Natural killer cell (primary cell): ENCODE measurements at regions not wholly inside any gene's neighbourhood (a gene's known extent, or its start where the extent isn't known, plus 50 kb on each side); places are given as distances from the start of the nearest gene placed in this dataset.

Experiments used
- ATAC-seq, 3 donors: fragments of 150-1000 bp in 2 of 3; fragments of 200-7000 bp in 1 of 3; cut with Tn5 transposase; 1 replicate in 1 of 3; 2 replicates in 2 of 3; pipeline ENCODE4 v1.10.0; 2021; ENCODE audit warnings: mild to moderate bottlenecking in 2 of 3, moderate library complexity in 2 of 3
- DNase-seq, 2 donors: peaks; one replicate each; pipeline versions ENCODE4 v3.0.0 to v3.0.0-alpha.2; 2013 to 2021; ENCODE audit warnings: mixed read lengths in 1 of 2
- H3K27ac ChIP-seq: one replicate; pipeline ENCODE4 v1.5.1; 2013; ENCODE audit warnings: mild to moderate bottlenecking, low read length
- H3K27me3 ChIP-seq: one replicate; pipeline ENCODE4 v1.6.1; 2013; ENCODE audit warnings: low read length; ENCODE audit not compliant: control insufficient read depth, insufficient read depth
- H3K36me3 ChIP-seq: one replicate; pipeline ENCODE4 v1.6.1; 2013; ENCODE audit warnings: low read length; ENCODE audit not compliant: control insufficient read depth, insufficient read depth
- H3K4me1 ChIP-seq: one replicate; pipeline ENCODE4 v1.6.1; 2013; ENCODE audit warnings: low read length; ENCODE audit not compliant: control insufficient read depth, insufficient read depth
- H3K4me3 ChIP-seq: one replicate; pipeline ENCODE4 v1.5.1; 2013; ENCODE audit warnings: low read length
- H3K9me3 ChIP-seq: one replicate; pipeline ENCODE4 v1.6.1; 2013; ENCODE audit warnings: low read length; ENCODE audit not compliant: control insufficient read depth, insufficient read depth
- H3K27ac Mint-ChIP-seq, 2 donors: one replicate each; pipeline ENCODE4 v1.8.0; 2022; ENCODE audit warnings: mild to moderate bottlenecking in 2 of 2, mixed read lengths in 2 of 2, moderate library complexity in 1 of 2
- H3K27me3 Mint-ChIP-seq, 2 donors: one replicate each; pipeline ENCODE4 v1.8.0; 2022; ENCODE audit warnings: low read depth in 2 of 2, mixed read lengths in 2 of 2
- H3K36me3 Mint-ChIP-seq: one replicate; pipeline ENCODE4 v1.8.0; 2022; ENCODE audit warnings: mixed read lengths
- H3K4me1 Mint-ChIP-seq, 2 donors: one replicate each; pipeline ENCODE4 v1.8.0; 2022; ENCODE audit warnings: mixed read lengths in 2 of 2
- H3K4me3 Mint-ChIP-seq: one replicate; pipeline ENCODE4 v1.8.0; 2022; ENCODE audit warnings: mild to moderate bottlenecking, moderate library complexity, mixed read lengths
- H3K9me3 Mint-ChIP-seq, 2 donors: one replicate each; pipeline ENCODE4 v1.8.0; 2022; ENCODE audit warnings: mixed read lengths in 2 of 2
- CTCF ChIP-seq: fragments of 200-600 bp; IDR thresholded peaks from one replicate; pipeline ENCODE4 v1.8.0; 2022; ENCODE audit warnings: antibody characterized with exemption
- WGBS: methylation state at CpG from one replicate; pipeline ENCODE4 v1.1.7; 2013; ENCODE audit warnings: missing lambda C conversion rate; ENCODE audit not compliant: insufficient coverage; 5-methylcytosine and 5-hydroxymethylcytosine counted together
- intact Hi-C: fragments of 100-400 bp; cut with micrococcal nuclease; formaldehyde crosslinking; loops from one replicate; pipeline ENCODE4 v1.14.2; 2022

- H3K9me3 Mint-ChIP-seq, result no peaks in the 10 kb centered on the region
- DNase-seq, result no peak
- H3K9me3 ChIP-seq, result no peaks in the 10 kb centered on the region
Measured at GRCh38 chr2:497770-498492, 179.3 kb downstream of the TMEM18 start.

GRCh38 chr2:496729-497128 lies 180.5 kb downstream of the TMEM18 start:
- H3K4me3 Mint-ChIP-seq, result no peak overlapping the region
- H3K9me3 ChIP-seq, result no peaks in the 10 kb centered on the region
- intact Hi-C loops, result no loop called here
- DNase-seq (no peak), ATAC-seq (no peak)
- H3K36me3 Mint-ChIP-seq, result no peaks in the 10 kb centered on the region
- peaks cover 7 to 9% of the 10 kb centered on the region in 2 donors for H3K4me1 Mint-ChIP-seq
- no peaks in the 10 kb centered on the region for H3K27me3 ChIP-seq
- H3K36me3 ChIP-seq, result no peaks in the 10 kb centered on the region
- H3K4me3 ChIP-seq, result no peak overlapping the region
- H3K27ac ChIP-seq, result no peak overlapping the region
- no peaks in the 10 kb centered on the region for H3K4me1 ChIP-seq
- peaks cover 12 to 14% of the 10 kb centered on the region in 2 donors for H3K27me3 Mint-ChIP-seq
- H3K27ac Mint-ChIP-seq, result no peak overlapping the region
- TF ChIP-seq CTCF, result no peak
- 92% methylated on average over 24 of the region's 24 CpGs for WGBS
- H3K9me3 Mint-ChIP-seq, result no peaks in the 10 kb centered on the region

More at GRCh38 chr2:497770-498492, 179.3 kb downstream of the TMEM18 start:
- intact Hi-C loops, result no loop called here
- TF ChIP-seq CTCF, result no peak
- Mint-ChIP-seq H3K36me3 (no peaks in the 10 kb centered on the region), H3K4me3 (no peak overlapping the region), H3K27ac (no peak overlapping the region), H3K27me3 (peaks cover 4 to 7% of the 10 kb centered on the region in 2 donors), H3K4me1 (peaks cover 7 to 9% of the 10 kb centered on the region in 2 donors)
- H3K4me3 ChIP-seq, result no peak overlapping the region
- H3K27ac ChIP-seq, result no peak overlapping the region
- WGBS, result 84% methylated on average over 9 of the region's 9 CpGs
- H3K27me3 ChIP-seq, result no peaks in the 10 kb centered on the region
- no peaks in the 10 kb centered on the region for H3K36me3 ChIP-seq
- no peak for ATAC-seq
- no peaks in the 10 kb centered on the region for H3K4me1 ChIP-seq

GRCh38 chr2:495745-496275 lies 181.4 kb downstream of the TMEM18 start:
- Histone ChIP-seq H3K27me3 (no peaks in the 10 kb centered on the region), H3K4me3 (no peak overlapping the region), H3K4me1 (no peaks in the 10 kb centered on the region), H3K27ac (no peak overlapping the region), H3K36me3 (no peaks in the 10 kb centered on the region), H3K9me3 (no peaks in the 10 kb centered on the region)
- Mint-ChIP-seq H3K27me3 (peaks cover 12 to 17% of the 10 kb centered on the region in 2 donors), H3K36me3 (no peaks in the 10 kb centered on the region), H3K9me3 (no peaks in the 10 kb centered on the region), H3K4me1 (peaks cover 7 to 9% of the 10 kb centered on the region in 2 donors), H3K4me3 (no peak overlapping the region), H3K27ac (no peak overlapping the region)
- ATAC-seq (no peak), DNase-seq (no peak)
- intact Hi-C loops, result no loop called here
- 91% methylated on average over 25 of the region's 25 CpGs for WGBS
- TF ChIP-seq CTCF, result no peak
